Islet precursor cell (in vitro differentiated cells): ENCODE measurements at regions not wholly inside any gene's neighbourhood (a gene's known extent, or its start where the extent isn't known, plus 50 kb on each side); places are given as distances from the start of the nearest gene placed in this dataset.
"Not testable (repeated sequence)": the region's sequence is repeated elsewhere in the genome, so short reads cannot be mapped to it uniquely, and the experiment has no call there.

Experiments
- DNase-seq: peaks from one replicate; pipeline ENCODE4 v3.0.0-alpha.2; 2018

- DNase-seq: no peak
Observed at GRCh38 chr3:168738527-168739325, 643.0 kb upstream of the GOLIM4 start.

- no peak for DNase-seq
Observed at GRCh38 chr3:168736202-168736601, 640.5 kb upstream of the GOLIM4 start.

GRCh38 chr3:168730073-168730472 lies 634.3 kb upstream of the GOLIM4 start:
- no peak for DNase-seq

DNA sequence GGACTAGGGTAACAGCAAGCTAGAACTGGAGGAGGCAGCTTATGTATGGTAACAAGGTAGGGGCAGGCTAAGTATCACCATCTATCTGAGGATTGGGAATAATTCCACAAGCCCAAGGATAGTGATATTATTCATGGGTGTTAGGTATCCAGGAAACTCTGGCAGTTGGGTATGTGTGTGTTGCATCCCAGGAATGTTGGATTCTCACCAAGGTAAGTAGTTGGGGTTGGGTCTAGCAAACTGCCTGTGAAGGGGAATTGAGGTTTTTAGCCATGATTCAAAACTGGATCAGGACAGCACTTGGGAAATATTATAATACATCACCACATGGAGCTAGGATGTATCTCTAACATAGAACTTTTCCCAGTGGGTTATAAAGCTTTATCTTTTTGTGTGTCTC lies 626.4 kb upstream of the GOLIM4 start:
- no peak for DNase-seq

GRCh38 chr3:168714609-168715240 lies 619.0 kb upstream of the GOLIM4 start:
- no peak for DNase-seq

GRCh38 chr3:168709073-168709472 lies 613.3 kb upstream of the GOLIM4 start:
- DNase-seq: no peak

DNA sequence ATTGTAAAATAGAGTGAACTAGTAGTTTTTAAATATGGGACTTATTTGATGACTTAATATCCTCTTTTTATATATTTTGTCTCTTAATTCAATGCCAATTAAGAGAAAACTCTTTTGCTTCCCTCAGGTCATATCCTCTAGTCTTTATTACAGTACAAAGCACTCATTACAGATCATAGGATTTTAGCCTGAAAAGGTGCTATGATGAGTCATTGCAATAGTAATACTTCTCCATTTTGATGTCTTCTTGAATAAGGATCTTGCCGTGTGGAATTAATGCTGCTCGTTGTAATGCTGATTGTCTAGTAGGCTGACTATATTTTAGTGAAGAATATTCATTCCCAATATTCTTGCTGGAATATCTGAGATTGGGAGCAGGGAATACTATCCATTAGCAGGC lies 612.2 kb upstream of the GOLIM4 start:
- DNase-seq: no peak

GRCh38 chr3:168705412-168705811 lies 609.7 kb upstream of the GOLIM4 start:
- no peak for DNase-seq

- no peak for DNase-seq
Observed at GRCh38 chr3:168696051-168696450, 600.3 kb upstream of the GOLIM4 start.

DNA sequence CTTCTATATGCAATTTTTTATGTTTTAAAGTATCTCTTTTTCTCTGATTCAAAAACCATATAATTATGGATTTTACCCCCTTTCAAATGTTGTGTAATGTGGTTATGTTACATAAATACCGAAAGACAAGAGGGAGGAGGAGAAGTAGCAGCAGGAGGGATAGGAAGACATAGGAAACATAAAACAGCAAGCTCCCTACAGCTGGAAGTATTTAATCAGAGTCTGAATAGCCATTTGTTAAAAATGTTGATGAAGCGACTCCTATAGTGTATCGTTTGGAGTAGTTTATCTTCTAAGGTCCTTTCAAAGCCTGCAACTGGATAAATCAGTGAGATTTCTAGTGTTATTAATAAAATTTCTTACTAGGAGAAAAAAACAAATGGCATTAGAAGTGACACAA lies 598.1 kb upstream of the GOLIM4 start:
- no peak for DNase-seq

- no peak for DNase-seq
Observed at GRCh38 chr3:168688267-168688666, 592.5 kb upstream of the GOLIM4 start.

DNA sequence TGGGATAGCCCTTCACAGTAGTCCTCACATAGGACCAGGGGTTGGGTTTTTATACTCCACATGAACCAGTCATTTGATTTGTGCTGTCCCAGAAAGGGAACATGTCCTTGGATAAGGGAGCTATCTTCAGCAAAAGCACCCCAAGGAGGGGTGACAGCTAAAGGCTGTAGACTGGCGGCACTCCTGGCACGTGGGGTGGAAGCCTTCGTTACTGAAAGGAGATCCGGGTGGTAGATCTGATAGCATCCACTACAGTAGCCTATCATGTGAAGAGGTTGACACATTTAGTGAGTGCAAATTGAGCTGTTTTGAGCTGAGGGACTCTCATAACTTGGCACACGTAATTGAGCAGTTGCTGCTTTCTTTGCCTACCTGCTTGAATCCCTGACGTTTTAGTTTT lies 588.8 kb upstream of the GOLIM4 start:
- DNase-seq: no peak

GRCh38 chr3:168678730-168679129 lies 583.0 kb upstream of the GOLIM4 start:
- DNase-seq: no peak

GRCh38 chr3:168671091-168671490 lies 575.4 kb upstream of the GOLIM4 start:
- no peak for DNase-seq

GRCh38 chr3:168660879-168661657 lies 565.3 kb upstream of the GOLIM4 start:
- DNase-seq: not testable (repeated sequence)

DNA sequence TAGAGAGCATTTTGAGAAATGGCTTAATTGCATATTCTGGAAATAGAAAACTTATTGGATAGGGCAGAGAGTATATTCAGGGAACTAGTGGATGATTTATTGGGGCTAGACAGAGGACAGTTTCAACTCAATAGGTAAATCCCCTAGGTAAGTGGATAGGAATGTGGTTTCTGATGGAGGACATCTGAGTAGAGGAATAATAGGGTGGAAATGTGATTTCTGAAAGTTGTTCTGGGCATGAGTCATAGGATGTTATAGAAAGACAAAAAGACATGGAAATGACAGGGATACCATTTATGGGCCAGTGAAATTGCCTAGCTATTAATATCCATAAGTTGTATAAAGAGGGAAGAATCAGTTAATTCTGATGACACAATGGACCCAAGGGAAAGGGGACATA lies 563.3 kb upstream of the GOLIM4 start:
- DNase-seq: no peak

DNA sequence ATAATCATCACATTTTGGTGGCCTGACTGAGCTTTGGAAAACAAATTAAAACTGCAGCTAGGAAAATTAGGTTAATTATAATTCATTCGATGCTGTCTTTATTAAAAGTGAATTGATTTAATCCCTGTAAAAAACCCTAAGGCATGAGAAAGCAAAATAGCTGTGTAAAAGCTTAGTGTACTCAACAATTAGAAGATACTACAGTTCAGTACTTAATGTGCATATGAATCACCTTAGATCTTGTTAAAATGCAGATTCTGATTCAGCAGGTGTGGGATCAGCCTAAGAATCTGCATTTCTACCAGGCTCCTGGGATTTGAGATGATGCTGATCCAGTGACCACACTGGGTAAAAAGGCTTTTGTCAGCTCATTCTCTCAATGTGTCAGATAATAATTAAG lies 559.9 kb upstream of the GOLIM4 start:
- no peak for DNase-seq

GRCh38 chr3:168654700-168655099 lies 559.0 kb upstream of the GOLIM4 start:
- no peak for DNase-seq

DNA sequence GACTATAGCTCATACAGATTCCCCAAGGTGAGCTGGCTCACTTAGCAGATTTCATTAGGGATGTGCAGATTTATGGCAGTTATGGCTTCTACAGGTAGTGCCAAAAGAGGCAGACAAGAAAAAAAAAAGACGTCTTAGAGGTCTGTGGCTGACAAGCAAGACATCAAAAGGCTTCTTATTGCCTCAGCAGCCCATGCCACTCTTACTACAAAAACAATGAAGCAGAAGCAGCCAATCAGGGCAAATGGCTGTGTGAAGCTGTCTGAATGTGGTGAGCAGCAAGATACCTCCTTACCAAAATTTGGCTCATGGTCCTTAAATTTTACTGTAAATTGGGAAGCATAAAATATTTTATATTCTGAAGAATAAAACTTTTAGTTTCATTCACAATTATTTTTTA lies 557.5 kb upstream of the GOLIM4 start:
- DNase-seq: no peak

GRCh38 chr3:168648321-168648720 lies 552.6 kb upstream of the GOLIM4 start:
- no peak for DNase-seq

- no peak for DNase-seq
Observed at GRCh38 chr3:168647582-168647981, 551.9 kb upstream of the GOLIM4 start.

- DNase-seq: no peak
Observed at GRCh38 chr3:168645180-168645579, 549.5 kb upstream of the GOLIM4 start.

- no peak for DNase-seq
Observed at GRCh38 chr3:168628549-168628948, 532.8 kb upstream of the GOLIM4 start.

DNA sequence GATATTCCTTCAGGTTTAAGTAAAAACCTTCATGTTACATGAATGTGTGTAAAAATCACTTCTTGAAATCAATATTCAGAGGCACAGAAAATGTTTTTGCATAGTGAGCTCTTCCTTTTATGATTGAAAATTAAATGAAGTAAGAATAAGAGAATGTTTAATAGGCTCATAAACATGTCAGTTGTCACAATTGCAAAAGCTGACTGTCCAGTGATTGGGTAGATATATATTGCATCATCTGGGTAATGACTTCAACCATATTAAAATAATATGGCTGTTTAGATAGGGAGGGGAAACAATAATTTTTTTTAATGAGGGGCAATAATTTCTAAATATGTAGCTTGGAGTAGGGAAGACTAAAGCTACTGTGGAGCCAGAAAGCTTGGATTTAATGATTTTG lies 529.8 kb upstream of the GOLIM4 start:
- DNase-seq: no peak
